HEK293T (cell line): ENCODE measurements at regions not wholly inside any gene's neighbourhood (a gene's known extent, or its start where the extent isn't known, plus 50 kb on each side); places are given as distances from the start of the nearest gene placed in this dataset.

Experiments used
- ARNT ChIP-seq: fragments of 450-650 bp; IDR thresholded peaks from 2 replicates; pipeline ENCODE4 v1.6.1; 2017; ENCODE audit warnings: mild to moderate bottlenecking
- BHLHE40 ChIP-seq: fragments of 450-650 bp; IDR thresholded peaks from 2 replicates; pipeline ENCODE4 v1.6.1; 2016; ENCODE audit warnings: mild to moderate bottlenecking, moderate library complexity, borderline replicate concordance
- ELF4 ChIP-seq: fragments of 450-650 bp; IDR thresholded peaks from 2 replicates; pipeline ENCODE4 v1.6.1; 2017; ENCODE audit warnings: antibody characterized with exemption
- FOXA1 ChIP-seq: fragments of 450-650 bp; IDR thresholded peaks from 2 replicates; pipeline ENCODE4 v1.6.1; 2016; ENCODE audit warnings: mild to moderate bottlenecking
- FOXK2 ChIP-seq: fragments of 450-650 bp; IDR thresholded peaks from 2 replicates; pipeline ENCODE4 v1.6.1; 2016; ENCODE audit warnings: mild to moderate bottlenecking
- FOXM1 ChIP-seq: fragments of 450-650 bp; IDR thresholded peaks from 2 replicates; pipeline ENCODE4 v1.6.1; 2017; ENCODE audit warnings: mild to moderate bottlenecking, borderline replicate concordance
- L3MBTL2 ChIP-seq: fragments of 450-650 bp; conservative IDR thresholded peaks from 2 replicates; pipeline ENCODE4 v1.6.1; 2016; ENCODE audit warnings: mild to moderate bottlenecking
- LEF1 ChIP-seq: fragments of 450-650 bp; IDR thresholded peaks from 2 replicates; pipeline ENCODE4 v1.6.1; 2017; ENCODE audit warnings: mild to moderate bottlenecking, borderline replicate concordance
- NFRKB ChIP-seq: fragments of 450-650 bp; IDR thresholded peaks from 2 replicates; pipeline ENCODE4 v1.6.1; 2016; ENCODE audit warnings: mild to moderate bottlenecking, moderate library complexity
- SP1 ChIP-seq: fragments of 450-650 bp; IDR thresholded peaks from 2 replicates; pipeline ENCODE4 v1.6.1; 2017
- SUZ12 ChIP-seq: fragments of 450-650 bp; IDR thresholded peaks from 2 replicates; pipeline ENCODE4 v1.6.1; 2016; ENCODE audit warnings: mild to moderate bottlenecking
- TARDBP ChIP-seq: fragments of 450-650 bp; IDR thresholded peaks from 2 replicates; pipeline ENCODE4 v1.6.1; 2016
- ZNF384 ChIP-seq: fragments of 450-650 bp; IDR thresholded peaks from 2 replicates; pipeline ENCODE4 v1.6.1; 2016
- TF ChIP-seq, protein P1 (sequence below): fragments of 450-650 bp; IDR thresholded peaks from 2 replicates; pipeline ENCODE4 v1.6.1; 2016

DNA sequence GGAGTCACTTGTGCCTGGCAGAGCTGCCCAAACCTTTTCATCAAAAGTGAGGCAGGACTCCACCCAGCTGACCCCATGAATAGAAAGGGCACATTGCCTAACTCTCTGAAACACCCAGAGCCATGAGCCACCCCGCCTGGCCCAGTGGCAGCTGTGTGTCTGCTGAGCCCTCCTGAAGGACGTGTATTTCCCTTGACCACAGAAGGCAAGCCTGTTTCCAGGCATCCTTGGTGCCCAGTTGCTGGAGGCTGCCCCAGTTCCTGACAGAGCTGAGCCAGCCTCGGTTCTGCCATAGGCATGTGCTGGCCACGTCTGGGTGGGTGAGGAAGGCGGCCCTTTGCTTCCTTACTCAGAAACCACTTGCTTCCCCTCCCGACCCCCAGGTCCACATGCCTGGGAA lies 124.7 kb upstream of the GLI2 start:
- TF ChIP-seq FOXM1 (no peak), ARNT (no peak), FOXK2 (no peak), LEF1 (no peak), SP1 (no peak), BHLHE40 (no peak), ELF4 (no peak), L3MBTL2 (no peak), NFRKB (no peak), ZNF384 (no peak), SUZ12 (no peak), TARDBP (no peak), FOXA1 (no peak)
- TF ChIP-seq, protein P1, sequence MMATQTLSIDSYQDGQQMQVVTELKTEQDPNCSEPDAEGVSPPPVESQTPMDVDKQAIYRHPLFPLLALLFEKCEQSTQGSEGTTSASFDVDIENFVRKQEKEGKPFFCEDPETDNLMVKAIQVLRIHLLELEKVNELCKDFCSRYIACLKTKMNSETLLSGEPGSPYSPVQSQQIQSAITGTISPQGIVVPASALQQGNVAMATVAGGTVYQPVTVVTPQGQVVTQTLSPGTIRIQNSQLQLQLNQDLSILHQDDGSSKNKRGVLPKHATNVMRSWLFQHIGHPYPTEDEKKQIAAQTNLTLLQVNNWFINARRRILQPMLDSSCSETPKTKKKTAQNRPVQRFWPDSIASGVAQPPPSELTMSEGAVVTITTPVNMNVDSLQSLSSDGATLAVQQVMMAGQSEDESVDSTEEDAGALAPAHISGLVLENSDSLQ: no peak
